Keratinocyte (primary cell): ENCODE measurements at regions not wholly inside any gene's neighbourhood (a gene's known extent, or its start where the extent isn't known, plus 50 kb on each side); places are given as distances from the start of the nearest gene placed in this dataset.

Experiments used
- CTCF ChIP-seq, 3 experiments: IDR thresholded peaks in 1 of 3; conservative IDR thresholded peaks in 1 of 3; optimal IDR thresholded peaks in 1 of 3; 2 replicates in 2 of 3; 3 replicates in 1 of 3; pipeline versions ENCODE3 to v1.5.1; 2011; ENCODE audit warnings: low read length in 3 of 3, mild to moderate bottlenecking in 3 of 3, moderate library complexity in 2 of 3, control low read depth in 1 of 3, inconsistent platforms in 1 of 3; ENCODE audit not compliant: insufficient read depth in 2 of 3; ENCODE audit errors: extremely low read depth in 1 of 3
- EZH2 ChIP-seq: IDR thresholded peaks from one replicate; pipeline ENCODE4 v1.6.1; 2012; ENCODE audit warnings: inconsistent platforms, mild to moderate bottlenecking, low read length, moderate library complexity

GRCh38 chr6:71222671-71223070, 65.9 kb upstream of the OGFRL1 start:
- no peak for TF ChIP-seq CTCF (optimal IDR thresholded peaks at IDR 0.05 in 1 of 3, IDR thresholded peaks at IDR 0.05 in 1 of 3, conservative IDR thresholded peaks at IDR 0.05 in 1 of 3; ENCODE audit: extremely low read depth in 1 of 3, insufficient read depth in 2 of 3, low read length in 3 of 3)
- no peak for TF ChIP-seq EZH2
